GM23338 (cell line): ENCODE measurements at regions not wholly inside any gene's neighbourhood (a gene's known extent, or its start where the extent isn't known, plus 50 kb on each side); places are given as distances from the start of the nearest gene placed in this dataset.

ENCODE experiments used
- ATAC-seq: fragments of 200-7000 bp; cut with Tn5 transposase; 3 replicates; pipeline ENCODE4 v1.9.1; 2020
- DNase-seq: peaks from one replicate; pipeline ENCODE4 v3.0.0-alpha.2; 2015; ENCODE audit warnings: low spot score
- H2AFZ ChIP-seq: fragments of 200-600 bp; sonication (generic); 2 replicates; pipeline ENCODE4 v1.8.0; 2016; ENCODE audit warnings: antibody characterized with exemption, mild to moderate bottlenecking, moderate library complexity
- H3F3A ChIP-seq: fragments of 200-600 bp; sonication (generic); replicated peaks from 2 replicates; pipeline ENCODE4 v1.8.0; 2017; ENCODE audit warnings: antibody characterized with exemption, mixed run types, low read depth
- H3K27ac ChIP-seq: fragments of 200-600 bp; sonication (generic); 2 replicates; pipeline ENCODE4 v1.6.1; 2016; ENCODE audit warnings: low read depth
- H3K27me3 ChIP-seq: fragments of 200-600 bp; sonication (generic); 2 replicates; pipeline ENCODE4 v1.8.0; 2016; ENCODE audit warnings: mild to moderate bottlenecking, mixed run types, moderate library complexity; ENCODE audit not compliant: insufficient read depth
- H3K36me3 ChIP-seq: fragments of 200-600 bp; sonication (generic); 2 replicates; pipeline ENCODE4 v1.8.0; 2016; ENCODE audit warnings: mild to moderate bottlenecking; ENCODE audit not compliant: insufficient read depth
- H3K4me1 ChIP-seq: fragments of 200-600 bp; sonication (generic); 2 replicates; pipeline ENCODE4 v1.8.0; 2016; ENCODE audit warnings: mild to moderate bottlenecking, moderate library complexity; ENCODE audit not compliant: insufficient read depth
- H3K4me2 ChIP-seq: fragments of 200-600 bp; sonication (generic); 2 replicates; pipeline ENCODE4 v1.7.1; 2017; ENCODE audit warnings: mixed run types
- H3K4me3 ChIP-seq: fragments of 200-600 bp; sonication (generic); 2 replicates; pipeline ENCODE4 v1.6.1; 2016; ENCODE audit warnings: mixed run types
- H3K79me2 ChIP-seq: fragments of 200-600 bp; sonication (generic); replicated peaks from 2 replicates; pipeline ENCODE4 v1.8.0; 2017; ENCODE audit warnings: mild to moderate bottlenecking; ENCODE audit not compliant: insufficient read depth
- H3K9me2 ChIP-seq: fragments of 200-600 bp; sonication (generic); 2 replicates; pipeline ENCODE4 v1.8.0; 2017; ENCODE audit not compliant: insufficient read depth
- H4K20me1 ChIP-seq: fragments of 200-600 bp; sonication (generic); replicated peaks from 2 replicates; pipeline ENCODE4 v1.8.0; 2017; ENCODE audit warnings: mild to moderate bottlenecking; ENCODE audit not compliant: insufficient read depth
- H3K27ac Mint-ChIP-seq: 2 replicates; pipeline ENCODE4 v1.8.0; 2020; ENCODE audit warnings: inconsistent platforms, mild to moderate bottlenecking, moderate library complexity, mixed read lengths
- H3K27me3 Mint-ChIP-seq: 3 replicates; pipeline ENCODE4 v1.8.0; 2022; ENCODE audit warnings: low read depth, mild to moderate bottlenecking, moderate library complexity, mixed read lengths, inconsistent platforms; ENCODE audit not compliant: insufficient read depth, poor library complexity
- H3K36me3 Mint-ChIP-seq: 3 replicates; pipeline ENCODE4 v1.8.0; 2021; ENCODE audit warnings: low read depth, mild to moderate bottlenecking, inconsistent platforms, moderate library complexity, mixed read lengths
- H3K4me1 Mint-ChIP-seq: 3 replicates; pipeline ENCODE4 v1.8.0; 2020; ENCODE audit warnings: mild to moderate bottlenecking, inconsistent platforms, mixed read lengths
- H3K4me3 Mint-ChIP-seq: 3 replicates; pipeline ENCODE4 v1.8.0; 2021; ENCODE audit warnings: moderate library complexity, mild to moderate bottlenecking, inconsistent platforms, mixed read lengths
- H3K9me3 Mint-ChIP-seq: 3 replicates; pipeline ENCODE4 v1.8.0; 2020; ENCODE audit warnings: moderate library complexity, mild to moderate bottlenecking, inconsistent platforms, mixed read lengths
- CREB1 ChIP-seq: fragments of 250-450 bp; sonication (Bioruptor Pico); IDR thresholded peaks from 2 replicates; pipeline ENCODE4 v1.5.0; 2020; ENCODE audit warnings: low read depth, mild to moderate bottlenecking, moderate library complexity
- CTCF ChIP-seq, 2 experiments: fragments of 200-600 bp in 1 of 2; sonication (generic) in 1 of 2; conservative IDR thresholded peaks; 2 replicates each; pipeline versions ENCODE4 v1.5.1 to v1.6.1; 2016 to 2017; ENCODE audit warnings: antibody characterized with exemption in 2 of 2, low read depth in 2 of 2, mild to moderate bottlenecking in 2 of 2, moderate library complexity in 1 of 2
- ETS1 ChIP-seq: IDR thresholded peaks from 2 replicates; pipeline ENCODE4 v1.6.1; 2016; ENCODE audit warnings: antibody characterized with exemption
- EZH2 ChIP-seq: fragments of 200-600 bp; sonication (generic); IDR thresholded peaks from one replicate; pipeline ENCODE4 v1.8.0; 2017; ENCODE audit warnings: antibody characterized with exemption, mild to moderate bottlenecking, low read depth; ENCODE audit not compliant: unreplicated experiment
- EZH2phosphoT487 ChIP-seq: fragments of 200-600 bp; sonication (generic); IDR thresholded peaks from one replicate; pipeline ENCODE4 v1.8.1; 2018; ENCODE audit warnings: antibody characterized with exemption; ENCODE audit not compliant: unreplicated experiment
- JUNB ChIP-seq: IDR thresholded peaks from one replicate; pipeline ENCODE4 v1.6.1; 2016; ENCODE audit warnings: antibody characterized with exemption; ENCODE audit not compliant: unreplicated experiment
- NANOG ChIP-seq: IDR thresholded peaks from 2 replicates; pipeline ENCODE4 v1.6.1; 2016; ENCODE audit warnings: antibody characterized with exemption, borderline replicate concordance
- POLR2AphosphoS5 ChIP-seq: IDR thresholded peaks from 2 replicates; pipeline ENCODE4 v1.6.1; 2016; ENCODE audit warnings: antibody characterized with exemption, low read depth
- REST ChIP-seq: IDR thresholded peaks from one replicate; pipeline ENCODE4 v1.6.1; 2018; ENCODE audit warnings: antibody characterized with exemption; ENCODE audit not compliant: unreplicated experiment
- STAT1 ChIP-seq: IDR thresholded peaks from one replicate; pipeline ENCODE4 v1.6.1; 2016; ENCODE audit warnings: antibody characterized with exemption; ENCODE audit not compliant: unreplicated experiment
- ZNF114 ChIP-seq: fragments of 250-450 bp; sonication (Bioruptor Pico); IDR thresholded peaks from 2 replicates; pipeline ENCODE4 v1.5.0; 2020; ENCODE audit warnings: mild to moderate bottlenecking, moderate library complexity
- ZNF331 ChIP-seq: fragments of 250-450 bp; sonication (Bioruptor Pico); IDR thresholded peaks from 2 replicates; pipeline ENCODE4 v1.5.0; 2020; ENCODE audit warnings: low read depth, mild to moderate bottlenecking, moderate library complexity
- ZNF462 ChIP-seq: fragments of 250-450 bp; sonication (Bioruptor Pico); IDR thresholded peaks from 2 replicates; pipeline ENCODE4 v1.5.0; 2020; ENCODE audit warnings: mild to moderate bottlenecking, moderate library complexity

- Histone ChIP-seq H3K4me1 (peaks cover 5% of the 10 kb centered on the region; the same call in 1 of the 2 replicates), H3K4me3 (no peak overlapping the region), H3K27me3 (no peaks in the 10 kb centered on the region), H3K9me2 (peaks cover 19% of the 10 kb centered on the region), H4K20me1 (no peaks in the 10 kb centered on the region), H3K4me2 (no peak overlapping the region), H2AFZ (no peak overlapping the region), H3K27ac (no peak overlapping the region), H3K36me3 (no peaks in the 10 kb centered on the region), H3F3A (no peaks in the 10 kb centered on the region), H3K79me2 (no peaks in the 10 kb centered on the region)
- no peak for ATAC-seq
- TF ChIP-seq REST: no peak
- no peak for TF ChIP-seq CREB1
- no peak for TF ChIP-seq STAT1
- no peak for TF ChIP-seq NANOG
- TF ChIP-seq POLR2AphosphoS5: no peak
- TF ChIP-seq ETS1: no peak
- TF ChIP-seq EZH2: no peak
- TF ChIP-seq ZNF462 (CRISPR knock-in tag): no peak
- TF ChIP-seq ZNF331: no peak
- no peak for TF ChIP-seq ZNF114 (CRISPR knock-in tag)
- no peak for TF ChIP-seq JUNB
- TF ChIP-seq EZH2phosphoT487: no peak
- no peak for TF ChIP-seq CTCF (conservative IDR thresholded peaks at IDR 0.05; ENCODE audit: low read depth in 2 of 2)
- no peak overlapping the region for H3K4me3 Mint-ChIP-seq
- no peaks in the 10 kb centered on the region; the same call in 2 of the 3 replicates for H3K36me3 Mint-ChIP-seq
- H3K27ac Mint-ChIP-seq: no peak overlapping the region
- H3K4me1 Mint-ChIP-seq: peaks cover 3% of the 10 kb centered on the region; the same call in 2 of the 3 replicates
- DNase-seq: no peak
- H3K9me3 Mint-ChIP-seq: no peaks in the 10 kb centered on the region; the same call in 1 of the 3 replicates
- peaks cover 9% of the 10 kb centered on the region for H3K27me3 Mint-ChIP-seq
These were observed 51.3 kb upstream of the ADRA1D start for GRCh38 chr20:4300401-4300800.
